GM10248 (cell line): ENCODE measurements at regions not wholly inside any gene's neighbourhood (a gene's known extent, or its start where the extent isn't known, plus 50 kb on each side); places are given as distances from the start of the nearest gene placed in this dataset.

Experiments
- CTCF ChIA-PET: fragments of 300-600 bp; sonication (Branson Sonifier 250); formaldehyde crosslinking; extraction: SDS; loops from one replicate; lab custom pipeline; 2021; ENCODE audit warnings: antibody characterized with exemption; lab: Yijun Ruan, JAX
- POLR2A ChIA-PET: fragments of 350-650 bp; sonication (Branson Sonifier 250); formaldehyde crosslinking; extraction: SDS; loops from one replicate; lab custom pipeline; 2020; ENCODE audit warnings: antibody characterized with exemption; lab: Yijun Ruan, JAX
- DNase-seq: peaks from one replicate; pipeline ENCODE4 v3.0.0; 2012; ENCODE audit errors: extremely low spot score
- TF ChIP-seq, protein P1 (sequence below): IDR thresholded peaks from 2 replicates; pipeline ENCODE4 v1.5.1; 2012; ENCODE audit warnings: mild to moderate bottlenecking, low read depth; ENCODE audit errors: extremely low read depth, missing control alignments, control extremely low read depth

DNA sequence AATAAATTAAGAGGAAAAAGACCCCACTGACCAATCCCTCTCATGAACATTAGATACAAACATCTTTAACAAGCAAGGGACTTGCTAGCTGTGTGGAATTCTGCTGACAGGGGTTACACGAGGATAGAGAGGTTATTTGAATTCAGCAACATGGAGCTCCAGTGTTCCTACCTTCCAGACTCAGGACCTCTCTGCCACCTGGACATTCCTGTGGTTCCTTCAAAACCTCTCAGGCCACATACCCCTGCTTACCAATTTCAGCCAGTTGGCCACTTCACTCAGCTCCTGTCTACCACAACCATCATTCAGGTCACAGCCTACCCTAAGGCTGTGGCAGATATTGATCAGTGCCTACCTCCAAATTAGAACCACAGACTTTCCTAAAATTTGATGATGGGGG lies 147.5 kb downstream of the RRAGC start:
- ChIA-PET POLR2A (no interaction called here), CTCF (no interaction called here)
- TF ChIP-seq, protein P1, sequence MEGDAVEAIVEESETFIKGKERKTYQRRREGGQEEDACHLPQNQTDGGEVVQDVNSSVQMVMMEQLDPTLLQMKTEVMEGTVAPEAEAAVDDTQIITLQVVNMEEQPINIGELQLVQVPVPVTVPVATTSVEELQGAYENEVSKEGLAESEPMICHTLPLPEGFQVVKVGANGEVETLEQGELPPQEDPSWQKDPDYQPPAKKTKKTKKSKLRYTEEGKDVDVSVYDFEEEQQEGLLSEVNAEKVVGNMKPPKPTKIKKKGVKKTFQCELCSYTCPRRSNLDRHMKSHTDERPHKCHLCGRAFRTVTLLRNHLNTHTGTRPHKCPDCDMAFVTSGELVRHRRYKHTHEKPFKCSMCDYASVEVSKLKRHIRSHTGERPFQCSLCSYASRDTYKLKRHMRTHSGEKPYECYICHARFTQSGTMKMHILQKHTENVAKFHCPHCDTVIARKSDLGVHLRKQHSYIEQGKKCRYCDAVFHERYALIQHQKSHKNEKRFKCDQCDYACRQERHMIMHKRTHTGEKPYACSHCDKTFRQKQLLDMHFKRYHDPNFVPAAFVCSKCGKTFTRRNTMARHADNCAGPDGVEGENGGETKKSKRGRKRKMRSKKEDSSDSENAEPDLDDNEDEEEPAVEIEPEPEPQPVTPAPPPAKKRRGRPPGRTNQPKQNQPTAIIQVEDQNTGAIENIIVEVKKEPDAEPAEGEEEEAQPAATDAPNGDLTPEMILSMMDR, result no peak
- DNase-seq, result no peak

DNA sequence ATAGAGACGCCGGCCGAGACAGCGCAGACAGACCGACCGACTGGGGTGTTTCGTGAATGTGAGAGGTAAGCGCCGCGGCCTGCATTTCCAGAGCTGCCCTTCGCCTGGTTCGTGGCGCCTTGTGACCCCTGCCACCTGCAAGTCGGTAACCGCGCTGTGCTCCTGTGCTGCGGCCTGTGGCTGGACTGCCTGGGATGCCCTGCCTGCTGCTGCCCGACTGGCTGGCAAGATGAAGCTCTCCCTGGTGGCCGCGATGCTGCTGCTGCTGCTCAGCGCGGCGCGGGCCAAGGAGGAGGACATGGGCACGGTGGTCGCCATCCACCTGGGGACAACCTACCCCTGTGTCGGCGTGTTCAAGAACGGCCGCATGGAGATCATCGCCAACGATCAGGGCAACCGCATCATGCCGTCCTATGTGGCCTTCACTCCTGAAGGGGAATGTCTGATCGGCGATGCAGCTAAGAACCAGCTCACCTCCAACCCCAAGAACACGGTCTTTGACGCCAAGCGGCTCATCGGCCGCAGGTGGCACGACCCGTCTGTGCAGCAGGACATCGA lies 150.8 kb downstream of the RRAGC start:
- CTCF ChIA-PET, result no interaction called here
- DNase-seq, result no peak
- POLR2A ChIA-PET, result no interaction called here
- TF ChIP-seq, protein P1, result no peak

DNA sequence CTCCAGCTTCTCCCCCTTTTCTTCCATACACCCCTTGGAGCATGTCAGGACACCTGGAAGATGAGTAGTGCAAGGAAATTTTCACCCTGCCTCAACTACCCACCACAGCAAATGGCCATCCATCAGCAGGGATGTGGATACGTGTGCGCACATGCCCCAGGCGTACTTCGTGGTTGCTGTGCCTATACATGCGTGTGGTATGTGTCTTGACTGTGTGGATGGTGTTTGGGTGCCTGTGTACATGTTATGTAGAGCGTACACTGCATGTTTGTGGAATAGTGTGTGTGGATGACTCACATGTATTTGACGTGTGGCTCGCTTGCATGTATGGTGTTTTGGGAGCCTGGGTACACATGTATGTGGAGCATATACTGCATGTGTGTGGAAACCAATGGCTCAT lies 158.5 kb downstream of the RRAGC start:
- POLR2A ChIA-PET, result no interaction called here
- CTCF ChIA-PET, result no interaction called here
- TF ChIP-seq, protein P1, result no peak

DNA sequence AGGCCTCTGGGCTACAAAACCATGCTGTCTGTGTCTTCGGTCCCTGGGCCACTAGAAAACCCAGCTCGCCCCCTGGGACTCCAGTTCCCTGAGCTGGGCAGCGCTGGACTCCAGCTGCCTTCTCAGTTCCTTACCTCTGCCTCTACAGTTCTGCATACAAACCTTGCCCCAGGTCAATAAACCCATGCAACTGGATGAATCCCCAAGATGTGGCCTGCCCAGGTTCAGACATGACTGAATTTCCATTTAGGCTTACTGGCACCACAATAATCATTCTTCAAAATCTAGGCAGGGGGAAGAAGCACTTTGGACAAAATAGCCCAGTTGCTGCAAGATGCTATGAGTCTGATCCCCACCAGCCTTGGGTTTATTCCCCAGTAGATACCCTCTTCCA lies 159.5 kb downstream of the RRAGC start:
- ChIA-PET CTCF (no interaction called here), POLR2A (no interaction called here)
- no peak for DNase-seq
- TF ChIP-seq, protein P1, result no peak

More for the DNA sequence above, 158.5 kb downstream of the RRAGC start:
- DNase-seq, result no peak

DNA sequence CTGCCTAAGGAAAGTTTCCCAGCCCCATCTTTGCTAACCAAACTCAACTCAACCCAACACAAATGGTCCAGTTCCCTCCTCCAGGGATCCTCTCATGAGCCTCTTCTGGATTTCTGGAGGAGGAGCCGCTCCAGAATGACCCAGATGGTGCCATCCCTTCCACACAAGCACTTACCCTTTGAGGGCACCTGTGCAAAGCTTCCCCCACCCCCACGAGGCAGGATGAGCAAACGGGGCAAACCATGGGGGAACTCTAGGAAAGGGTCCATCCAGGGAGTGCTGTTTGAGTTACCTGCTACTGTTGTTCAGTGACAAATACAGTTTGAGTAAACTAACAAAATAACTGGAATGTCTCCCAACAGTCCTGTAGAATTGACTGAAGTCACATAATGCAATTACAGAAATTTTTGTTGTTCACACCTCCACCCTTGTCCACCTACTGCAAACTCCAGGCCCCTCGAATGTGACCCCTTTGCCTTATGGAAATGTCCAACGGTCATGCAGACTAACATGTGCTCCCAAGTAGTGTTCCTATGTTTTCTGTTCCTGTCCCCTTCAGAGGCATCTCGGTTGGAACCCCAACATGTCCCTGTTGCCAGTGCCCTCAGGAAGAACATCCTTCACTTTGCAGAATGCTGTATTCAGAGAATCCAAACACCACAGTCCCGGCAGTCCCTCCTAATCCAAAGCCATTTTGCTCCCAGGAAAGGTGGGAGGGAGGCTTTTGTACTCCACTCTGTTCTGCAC lies 160.1 kb downstream of the RRAGC start:
- ChIA-PET CTCF (no interaction called here), POLR2A (no interaction called here)
- TF ChIP-seq, protein P1, result no peak
- DNase-seq, result no peak

DNA sequence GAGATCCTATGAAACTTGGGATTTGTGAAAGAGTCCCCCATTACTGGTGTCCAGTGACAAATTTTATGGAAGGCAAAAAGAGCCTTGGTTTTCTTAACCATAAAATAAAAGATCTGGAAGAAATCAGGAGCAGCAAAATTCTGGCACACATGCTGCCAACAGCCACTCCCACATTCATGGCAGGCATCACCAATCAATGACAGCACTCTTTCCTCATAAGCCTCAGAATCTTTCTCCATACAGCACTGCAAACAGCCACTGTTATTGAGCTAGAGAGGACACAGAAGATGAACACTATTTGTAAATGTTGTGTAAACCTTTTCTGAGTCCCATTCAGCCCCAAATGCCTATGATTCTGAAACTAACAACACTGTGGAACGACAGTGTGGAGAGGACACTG lies 162.2 kb downstream of the RRAGC start:
- POLR2A ChIA-PET, result no interaction called here
- CTCF ChIA-PET, result no interaction called here
- no peak for DNase-seq
- TF ChIP-seq, protein P1, result no peak
